ENCODE measurements at regions not wholly inside any gene's neighbourhood (a gene's known extent, or its start where the extent isn't known, plus 50 kb on each side); places are given as distances from the start of the nearest gene placed in this dataset.

DNA sequence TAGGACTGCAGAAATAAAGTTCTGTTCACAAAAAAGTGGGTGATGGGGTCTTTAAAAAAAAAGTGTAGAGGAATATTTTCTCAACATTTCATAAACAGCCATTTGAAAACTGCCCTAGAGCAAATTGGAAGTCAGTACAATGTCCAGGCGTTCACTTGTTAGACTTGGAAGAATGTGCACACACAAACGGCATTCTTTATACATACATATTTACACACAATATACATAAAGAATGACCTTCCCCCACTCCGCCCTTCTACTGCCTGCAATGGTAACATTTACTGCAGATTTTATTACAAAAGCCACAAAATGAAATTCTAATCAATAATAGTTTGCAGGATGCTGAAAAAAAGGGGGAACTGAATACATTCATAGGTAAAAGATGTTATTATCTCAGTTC, 103.4 kb upstream of the TOX3 start:
- no TSS peak for BruUV-seq (replicated peaks)
- H3K4me3 ChIP-seq = no peak overlapping the region
- no peaks in the 10 kb centered on the region for H3K27me3 ChIP-seq (replicated peaks in 1 of 2; ENCODE audit: control insufficient read depth in 2 of 2, insufficient read depth in 2 of 2, low read length in 1 of 2)
- no peaks in the 10 kb centered on the region for H4K20me1 ChIP-seq (ENCODE audit: control insufficient read depth, insufficient read depth)
- ChIA-PET RAD21 (ENCODE audit: unreplicated experiment) (no interaction called here), POLR2A (no interaction called here), CTCF (no interaction called here), SMC1A (ENCODE audit: uncharacterized antibody, unreplicated experiment) (no interaction called here)
- no peak overlapping the region for H3K4me2 ChIP-seq (ENCODE audit: control insufficient read depth, insufficient read depth)
- no peaks in the 10 kb centered on the region for H3K9me3 ChIP-seq (replicated peaks; ENCODE audit: control insufficient read depth, insufficient read depth, low read length)
- H3K9ac ChIP-seq (ENCODE audit: control insufficient read depth, insufficient read depth, low read length) = no peak overlapping the region
- H2AFZ ChIP-seq (ENCODE audit: control insufficient read depth, low read depth, low read length) = no peak overlapping the region
- H3K36me3 ChIP-seq (ENCODE audit: control insufficient read depth in 2 of 2, insufficient read depth in 2 of 2, low read length in 1 of 2) = no peaks in the 10 kb centered on the region
- ATAC-seq (no peak), DNase-seq (ENCODE audit: low read depth, low spot score) (no peak), FAIRE-seq (no peak)
- H3K27ac ChIP-seq (ENCODE audit: control insufficient read depth, insufficient read depth) = no peak overlapping the region
- H3K4me1 ChIP-seq (ENCODE audit: control insufficient read depth, insufficient read depth, low read length) = no peaks in the 10 kb centered on the region
- H3K79me2 ChIP-seq (ENCODE audit: control insufficient read depth, insufficient read depth, low read length) = no peaks in the 10 kb centered on the region
- intact Hi-C loops (cut with micrococcal nuclease; ENCODE audit: unreplicated experiment) (no loop called here), in situ Hi-C loops (cut with MboI) (no loop called here)
- WGBS (ENCODE audit: insufficient coverage, insufficient replicate concordance, low lambda C conversion rate, missing lambda C conversion rate) = 20% methylated on average over 3 of the region's 3 CpGs
- TF ChIP-seq POLR2A (IDR thresholded peaks at IDR 0.05; ENCODE audit: low read depth, low read length) (no peak), NR2C1 (IDR thresholded peaks at IDR 0.05) (no peak), USF1 (IDR thresholded peaks at IDR 0.05; ENCODE audit: borderline replicate concordance, extremely low read length, insufficient read depth, low read depth, low read length) (no peak), POLR2AphosphoS5 (IDR thresholded peaks at IDR 0.05; ENCODE audit: low read length) (no peak), MYC (IDR thresholded peaks at IDR 0.05; ENCODE audit: insufficient read depth, insufficient read length, insufficient replicate concordance, low read length, severe bottlenecking) (no peak), BCLAF1 (IDR thresholded peaks at IDR 0.05) (no peak), ELK1 (IDR thresholded peaks at IDR 0.05; ENCODE audit: low read depth, low read length) (no peak), IKZF2 (IDR thresholded peaks at IDR 0.05) (no peak), REST (IDR thresholded peaks at IDR 0.05; ENCODE audit: low read depth, low read length) (no peak), RAD51 (IDR thresholded peaks at IDR 0.05) (no peak), ZNF622 (IDR thresholded peaks at IDR 0.05) (no peak)
- TF ChIP-seq, protein P1, sequence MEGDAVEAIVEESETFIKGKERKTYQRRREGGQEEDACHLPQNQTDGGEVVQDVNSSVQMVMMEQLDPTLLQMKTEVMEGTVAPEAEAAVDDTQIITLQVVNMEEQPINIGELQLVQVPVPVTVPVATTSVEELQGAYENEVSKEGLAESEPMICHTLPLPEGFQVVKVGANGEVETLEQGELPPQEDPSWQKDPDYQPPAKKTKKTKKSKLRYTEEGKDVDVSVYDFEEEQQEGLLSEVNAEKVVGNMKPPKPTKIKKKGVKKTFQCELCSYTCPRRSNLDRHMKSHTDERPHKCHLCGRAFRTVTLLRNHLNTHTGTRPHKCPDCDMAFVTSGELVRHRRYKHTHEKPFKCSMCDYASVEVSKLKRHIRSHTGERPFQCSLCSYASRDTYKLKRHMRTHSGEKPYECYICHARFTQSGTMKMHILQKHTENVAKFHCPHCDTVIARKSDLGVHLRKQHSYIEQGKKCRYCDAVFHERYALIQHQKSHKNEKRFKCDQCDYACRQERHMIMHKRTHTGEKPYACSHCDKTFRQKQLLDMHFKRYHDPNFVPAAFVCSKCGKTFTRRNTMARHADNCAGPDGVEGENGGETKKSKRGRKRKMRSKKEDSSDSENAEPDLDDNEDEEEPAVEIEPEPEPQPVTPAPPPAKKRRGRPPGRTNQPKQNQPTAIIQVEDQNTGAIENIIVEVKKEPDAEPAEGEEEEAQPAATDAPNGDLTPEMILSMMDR (IDR thresholded peaks at IDR 0.05 in 2 of 3, conservative IDR thresholded peaks at IDR 0.05 in 1 of 3; ENCODE audit: control insufficient read depth in 2 of 3, extremely low read depth in 1 of 3, insufficient read depth in 1 of 3, low read depth in 3 of 3, low read length in 3 of 3) = no peak
- TF ChIP-seq, protein P2, sequence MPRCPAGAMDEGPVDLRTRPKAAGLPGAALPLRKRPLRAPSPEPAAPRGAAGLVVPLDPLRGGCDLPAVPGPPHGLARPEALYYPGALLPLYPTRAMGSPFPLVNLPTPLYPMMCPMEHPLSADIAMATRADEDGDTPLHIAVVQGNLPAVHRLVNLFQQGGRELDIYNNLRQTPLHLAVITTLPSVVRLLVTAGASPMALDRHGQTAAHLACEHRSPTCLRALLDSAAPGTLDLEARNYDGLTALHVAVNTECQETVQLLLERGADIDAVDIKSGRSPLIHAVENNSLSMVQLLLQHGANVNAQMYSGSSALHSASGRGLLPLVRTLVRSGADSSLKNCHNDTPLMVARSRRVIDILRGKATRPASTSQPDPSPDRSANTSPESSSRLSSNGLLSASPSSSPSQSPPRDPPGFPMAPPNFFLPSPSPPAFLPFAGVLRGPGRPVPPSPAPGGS (IDR thresholded peaks at IDR 0.05; ENCODE audit: borderline replicate concordance, insufficient read depth, low read depth, low read length, poor library complexity, severe bottlenecking) = no peak

All from GM12878 (cell line).